GM21723 (cell line): ENCODE measurements at regions not wholly inside any gene's neighbourhood (a gene's known extent, or its start where the extent isn't known, plus 50 kb on each side); places are given as distances from the start of the nearest gene placed in this dataset.

ENCODE experiments used
- ATAC-seq: cut with Tn5 transposase; IDR thresholded peaks from one replicate; pipeline ENCODE4 v1.9.1; 2021; ENCODE audit warnings: mild to moderate bottlenecking, moderate library complexity; ENCODE audit not compliant: unreplicated experiment

- no peak for ATAC-seq
Observed at GRCh38 chr5:71862507-71863060, 143.5 kb downstream of the CARTPT start.

GRCh38 chr5:71864730-71865601 lies 145.9 kb downstream of the CARTPT start:
- ATAC-seq: no peak

- no peak for ATAC-seq
Observed at GRCh38 chr5:71865665-71866320, 146.7 kb downstream of the CARTPT start.

GRCh38 chr5:71872311-71872864 lies 153.3 kb downstream of the CARTPT start:
- ATAC-seq: no peak

- ATAC-seq: no peak
Observed at GRCh38 chr5:71873191-71873591, 154.1 kb downstream of the CARTPT start.

- no peak for ATAC-seq
Observed at GRCh38 chr5:71874521-71874920, 155.4 kb downstream of the CARTPT start.

- ATAC-seq: no peak
Observed at GRCh38 chr5:71877511-71877910, 158.4 kb downstream of the CARTPT start.

GRCh38 chr5:71880536-71880935 lies 161.5 kb downstream of the CARTPT start:
- ATAC-seq: no peak

GRCh38 chr5:71882826-71883741 lies 164.0 kb downstream of the CARTPT start:
- ATAC-seq: no peak

GRCh38 chr5:71883742-71884103 lies 164.6 kb downstream of the CARTPT start:
- ATAC-seq: no peak

- ATAC-seq: no peak
Observed at GRCh38 chr5:71884926-71885325, 165.9 kb downstream of the CARTPT start.

GRCh38 chr5:71886406-71886805 lies 167.3 kb downstream of the CARTPT start:
- no peak for ATAC-seq

GRCh38 chr5:71887680-71888079 lies 168.6 kb downstream of the CARTPT start:
- peak; percentile 100 for ATAC-seq

- ATAC-seq: no peak
Observed at GRCh38 chr5:71891406-71891805, 172.3 kb downstream of the CARTPT start.

GRCh38 chr5:71891856-71892255 lies 172.8 kb downstream of the CARTPT start:
- no peak for ATAC-seq

- no peak for ATAC-seq
Observed at GRCh38 chr5:71892641-71893365, 173.7 kb downstream of the CARTPT start.

GRCh38 chr5:71893451-71893850 lies 174.4 kb downstream of the CARTPT start:
- no peak for ATAC-seq

- no peak for ATAC-seq
Observed at GRCh38 chr5:71894091-71894490, 175.0 kb downstream of the CARTPT start.

- no peak for ATAC-seq
Observed at GRCh38 chr5:71895546-71895945, 176.5 kb downstream of the CARTPT start.

- ATAC-seq: no peak
Observed at GRCh38 chr5:71899865-71900342, 180.8 kb downstream of the CARTPT start.
